DND-41 (cell line): ENCODE measurements at regions not wholly inside any gene's neighbourhood (a gene's known extent, or its start where the extent isn't known, plus 50 kb on each side); places are given as distances from the start of the nearest gene placed in this dataset.

Experiments
- ATAC-seq: fragments of 200-7000 bp; cut with Tn5 transposase; 3 replicates; pipeline ENCODE4 v1.9.1; 2021; ENCODE audit warnings: low read depth; ENCODE audit not compliant: insufficient read depth
- DNase-seq: peaks from one replicate; pipeline ENCODE4 v3.0.0-alpha.2; 2020
- H2AFZ ChIP-seq: 2 replicates; pipeline ENCODE4 v1.6.0; 2012; ENCODE audit warnings: low read depth, low read length
- H3K27ac ChIP-seq: 2 replicates; pipeline ENCODE4 v1.5.1; 2012; ENCODE audit warnings: low read length, inconsistent platforms
- H3K27me3 ChIP-seq: fragments of 200-600 bp; sonication (generic); 2 replicates; pipeline ENCODE4 v1.6.0; 2012; ENCODE audit warnings: low read length, mild to moderate bottlenecking, inconsistent platforms; ENCODE audit not compliant: insufficient read depth, poor library complexity
- H3K36me3 ChIP-seq: 2 replicates; pipeline ENCODE4 v1.5.1; 2012; ENCODE audit warnings: low read length, inconsistent platforms; ENCODE audit not compliant: insufficient read depth
- H3K4me1 ChIP-seq: 2 replicates; pipeline ENCODE4 v1.5.1; 2012; ENCODE audit warnings: mild to moderate bottlenecking, low read length; ENCODE audit not compliant: insufficient read depth
- H3K4me2 ChIP-seq: 2 replicates; pipeline ENCODE4 v1.6.0; 2012; ENCODE audit warnings: mild to moderate bottlenecking, moderate library complexity, low read length, inconsistent platforms; ENCODE audit not compliant: insufficient read depth
- H3K4me3 ChIP-seq, 2 experiments: fragments of 200-600 bp in 1 of 2; shearing (Covaris generic) in 1 of 2; 2 replicates each; pipeline ENCODE4 v1.5.1; 2012 to 2016; ENCODE audit warnings: inconsistent platforms in 2 of 2, low read length in 2 of 2, mild to moderate bottlenecking in 2 of 2, low read depth in 1 of 2, moderate library complexity in 1 of 2
- H3K79me2 ChIP-seq: 2 replicates; pipeline ENCODE4 v1.6.0; 2012; ENCODE audit warnings: low read length, inconsistent platforms; ENCODE audit not compliant: insufficient read depth
- H3K9ac ChIP-seq: 2 replicates; pipeline ENCODE4 v1.6.0; 2012; ENCODE audit warnings: low read depth, mild to moderate bottlenecking, inconsistent platforms, low read length, moderate library complexity
- H3K9me3 ChIP-seq: 2 replicates; pipeline ENCODE4 v1.5.1; 2012; ENCODE audit warnings: low read length, moderate library complexity, mild to moderate bottlenecking, inconsistent platforms; ENCODE audit not compliant: insufficient read depth, severe bottlenecking
- H4K20me1 ChIP-seq: 2 replicates; pipeline ENCODE4 v1.6.0; 2012; ENCODE audit warnings: low read length; ENCODE audit not compliant: insufficient read depth
- EZH2 ChIP-seq: IDR thresholded peaks from 3 replicates; pipeline ENCODE4 v1.6.1; 2012; ENCODE audit warnings: borderline replicate concordance, low read depth, mild to moderate bottlenecking, moderate library complexity, low read length, inconsistent platforms; ENCODE audit not compliant: severe bottlenecking
- TF ChIP-seq, protein P1 (sequence below): IDR thresholded peaks from 2 replicates; pipeline ENCODE4 v1.5.1; 2012; ENCODE audit warnings: borderline replicate concordance, low read length, moderate library complexity, mild to moderate bottlenecking; ENCODE audit not compliant: poor library complexity, severe bottlenecking; ENCODE audit errors: extremely low read depth

DNA sequence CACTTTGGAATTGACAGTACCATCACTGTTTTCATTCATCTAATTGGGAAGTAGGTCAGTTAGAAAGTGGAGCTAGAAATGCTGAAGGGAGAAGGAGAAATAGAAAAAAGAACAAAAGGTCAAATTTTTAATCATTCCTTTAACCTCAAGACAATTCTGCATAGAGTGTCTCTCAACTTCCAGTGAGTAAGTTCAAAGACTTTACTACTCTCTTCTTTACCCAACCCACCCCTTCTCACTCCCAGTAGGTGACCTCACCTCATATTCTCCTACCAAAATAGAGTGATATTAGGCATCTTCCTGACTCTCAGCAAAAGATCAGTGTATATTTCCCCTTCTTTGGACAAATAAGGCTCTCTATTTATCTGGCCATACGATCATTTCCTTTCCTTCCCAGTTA is 340.0 kb upstream of the JAG1 start:
- H4K20me1 ChIP-seq: no peaks in the 10 kb centered on the region
- DNase-seq (no peak), ATAC-seq (no peak)
- no peaks in the 10 kb centered on the region for H3K9me3 ChIP-seq
- H3K4me2 ChIP-seq: no peak overlapping the region
- no peaks in the 10 kb centered on the region for H3K27me3 ChIP-seq
- H3K4me3 ChIP-seq: no peak overlapping the region
- no peaks in the 10 kb centered on the region for H3K4me1 ChIP-seq
- no peak overlapping the region for H3K9ac ChIP-seq
- no peaks in the 10 kb centered on the region for H3K36me3 ChIP-seq
- H2AFZ ChIP-seq: no peak overlapping the region
- no peak for TF ChIP-seq EZH2
- TF ChIP-seq, protein P1, sequence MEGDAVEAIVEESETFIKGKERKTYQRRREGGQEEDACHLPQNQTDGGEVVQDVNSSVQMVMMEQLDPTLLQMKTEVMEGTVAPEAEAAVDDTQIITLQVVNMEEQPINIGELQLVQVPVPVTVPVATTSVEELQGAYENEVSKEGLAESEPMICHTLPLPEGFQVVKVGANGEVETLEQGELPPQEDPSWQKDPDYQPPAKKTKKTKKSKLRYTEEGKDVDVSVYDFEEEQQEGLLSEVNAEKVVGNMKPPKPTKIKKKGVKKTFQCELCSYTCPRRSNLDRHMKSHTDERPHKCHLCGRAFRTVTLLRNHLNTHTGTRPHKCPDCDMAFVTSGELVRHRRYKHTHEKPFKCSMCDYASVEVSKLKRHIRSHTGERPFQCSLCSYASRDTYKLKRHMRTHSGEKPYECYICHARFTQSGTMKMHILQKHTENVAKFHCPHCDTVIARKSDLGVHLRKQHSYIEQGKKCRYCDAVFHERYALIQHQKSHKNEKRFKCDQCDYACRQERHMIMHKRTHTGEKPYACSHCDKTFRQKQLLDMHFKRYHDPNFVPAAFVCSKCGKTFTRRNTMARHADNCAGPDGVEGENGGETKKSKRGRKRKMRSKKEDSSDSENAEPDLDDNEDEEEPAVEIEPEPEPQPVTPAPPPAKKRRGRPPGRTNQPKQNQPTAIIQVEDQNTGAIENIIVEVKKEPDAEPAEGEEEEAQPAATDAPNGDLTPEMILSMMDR: no peak
- H3K79me2 ChIP-seq: no peaks in the 10 kb centered on the region
- no peak overlapping the region for H3K27ac ChIP-seq

DNA sequence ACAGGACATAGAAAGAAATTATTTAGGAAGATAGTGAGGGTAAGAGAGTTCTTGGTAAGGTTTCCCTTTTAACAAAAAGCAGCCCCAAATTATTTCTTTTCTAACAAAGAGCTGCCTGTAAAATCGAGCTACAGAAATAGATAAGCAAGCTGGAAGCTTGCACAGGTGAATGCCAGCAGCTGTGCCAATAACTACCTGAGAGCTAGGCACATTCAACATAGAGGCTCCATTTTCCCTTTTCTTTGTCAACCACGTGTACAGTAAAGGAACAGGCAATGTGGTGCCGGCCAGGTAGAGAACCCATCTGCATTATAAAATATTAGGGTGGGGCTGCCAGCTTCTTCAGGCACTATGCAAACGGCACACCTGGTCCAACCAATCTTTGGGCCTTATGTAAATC is 341.6 kb upstream of the JAG1 start:
- TF ChIP-seq, protein P1: no peak
- no peak for TF ChIP-seq EZH2
- no peak overlapping the region; the same call in 1 of the 2 replicates for H2AFZ ChIP-seq
- H4K20me1 ChIP-seq: no peaks in the 10 kb centered on the region
- no peaks in the 10 kb centered on the region for H3K4me1 ChIP-seq
- no peak overlapping the region for H3K4me2 ChIP-seq
- DNase-seq: no peak
- H3K27ac ChIP-seq: no peak overlapping the region
- no peak overlapping the region for H3K4me3 ChIP-seq
- no peaks in the 10 kb centered on the region for H3K36me3 ChIP-seq
- ATAC-seq: no peak
- no peaks in the 10 kb centered on the region for H3K27me3 ChIP-seq
- H3K9me3 ChIP-seq: no peaks in the 10 kb centered on the region
- H3K9ac ChIP-seq: no peak overlapping the region
- no peaks in the 10 kb centered on the region for H3K79me2 ChIP-seq

DNA sequence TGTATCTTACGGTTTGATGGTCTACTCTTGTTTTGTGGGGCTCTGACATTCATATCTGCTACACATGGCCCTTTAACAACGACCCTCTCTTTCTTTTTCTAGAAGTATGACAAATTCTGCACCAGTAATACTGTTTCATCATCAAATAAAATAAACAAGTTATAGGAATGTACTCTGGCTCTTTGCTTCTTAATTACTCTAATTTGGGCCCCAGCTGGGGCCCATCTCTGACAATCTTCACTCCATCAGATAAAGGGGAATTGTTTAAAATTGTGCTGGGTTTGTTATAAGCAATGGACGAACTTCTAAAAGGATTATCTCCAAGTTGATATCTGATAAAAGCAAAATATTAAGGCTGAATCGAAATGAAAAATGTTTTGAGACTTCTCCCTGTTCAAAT is 343.6 kb upstream of the JAG1 start:
- H3K9me3 ChIP-seq: no peaks in the 10 kb centered on the region
- no peak overlapping the region for H3K27ac ChIP-seq
- H3K4me3 ChIP-seq: no peak overlapping the region
- H3K4me1 ChIP-seq: no peaks in the 10 kb centered on the region
- TF ChIP-seq EZH2: no peak
- TF ChIP-seq, protein P1: no peak
- H4K20me1 ChIP-seq: no peaks in the 10 kb centered on the region
- no peak overlapping the region for H2AFZ ChIP-seq
- H3K9ac ChIP-seq: no peak overlapping the region
- DNase-seq (no peak), ATAC-seq (no peak)
- H3K36me3 ChIP-seq: no peaks in the 10 kb centered on the region
- no peaks in the 10 kb centered on the region for H3K27me3 ChIP-seq
- no peak overlapping the region for H3K4me2 ChIP-seq
- no peaks in the 10 kb centered on the region for H3K79me2 ChIP-seq

DNA sequence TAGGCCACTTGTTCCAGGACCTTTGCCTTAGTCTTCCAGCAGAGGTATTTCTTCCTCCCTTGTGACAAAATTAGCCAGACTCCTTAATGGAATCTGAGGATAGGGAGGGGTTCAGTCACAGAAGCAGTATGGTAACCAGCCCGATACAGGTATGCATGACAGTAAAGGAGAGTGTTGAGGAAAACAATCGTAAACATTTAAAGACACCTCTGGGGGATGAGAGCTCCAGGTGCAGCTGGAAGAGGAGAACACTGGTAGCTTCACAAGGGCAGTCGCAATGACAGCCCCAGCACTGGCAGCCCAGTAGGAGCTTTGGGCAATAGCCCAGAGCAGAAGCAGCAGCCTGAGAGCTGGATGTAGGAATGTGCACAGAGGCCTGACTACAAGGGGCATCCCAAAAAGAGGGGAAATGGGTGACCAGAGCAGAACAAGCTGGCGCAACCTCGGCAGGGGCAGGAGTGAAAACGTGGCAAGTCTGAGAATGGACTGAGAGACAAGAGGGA is 344.9 kb upstream of the JAG1 start:
- TF ChIP-seq, protein P1: no peak
- no peak for TF ChIP-seq EZH2
- Histone ChIP-seq H3K4me2 (no peak overlapping the region), H3K4me3 (no peak overlapping the region), H3K9me3 (no peaks in the 10 kb centered on the region), H2AFZ (no peak overlapping the region), H3K4me1 (no peaks in the 10 kb centered on the region), H3K36me3 (no peaks in the 10 kb centered on the region), H4K20me1 (no peaks in the 10 kb centered on the region), H3K9ac (no peak overlapping the region), H3K27ac (no peak overlapping the region), H3K79me2 (no peaks in the 10 kb centered on the region), H3K27me3 (no peaks in the 10 kb centered on the region)
- ATAC-seq (no peak), DNase-seq (no peak)
